Activated T-helper 2 cell treated with anti-CD3 and anti-CD28 coated beads, Interferon-gamma antibody, Interleukin-2, Interleukin-4, amounts not matched to agents 10 μg/mL and 5 μg/mL and 100 μg/mL, durations not matched to agents 14 hours and 24 hours and 36 hours (primary cell): ENCODE measurements at regions not wholly inside any gene's neighbourhood (a gene's known extent, or its start where the extent isn't known, plus 50 kb on each side); places are given as distances from the start of the nearest gene placed in this dataset.
"Not testable (repeated sequence)": the region's sequence is repeated elsewhere in the genome, so short reads cannot be mapped to it uniquely, and the experiment has no call there.

ENCODE experiments used
- DNase-seq: peaks from one replicate; pipeline ENCODE4 v3.0.0; 2021; ENCODE audit warnings: low spot score
- H3K27ac Mint-ChIP-seq: one replicate; pipeline ENCODE4 v1.8.0; 2021; ENCODE audit warnings: mixed read lengths
- H3K27me3 Mint-ChIP-seq: one replicate; pipeline ENCODE4 v1.8.0; 2021; ENCODE audit warnings: low read depth, mixed read lengths
- H3K36me3 Mint-ChIP-seq: one replicate; pipeline ENCODE4 v1.8.0; 2021; ENCODE audit warnings: low read depth, mixed read lengths
- H3K4me1 Mint-ChIP-seq: one replicate; pipeline ENCODE4 v1.8.0; 2021; ENCODE audit warnings: low read depth, mixed read lengths
- H3K4me3 Mint-ChIP-seq: one replicate; pipeline ENCODE4 v1.8.0; 2021; ENCODE audit warnings: low read depth, mild to moderate bottlenecking, moderate library complexity, mixed read lengths
- H3K9me3 Mint-ChIP-seq: one replicate; pipeline ENCODE4 v1.8.0; 2021; ENCODE audit warnings: mixed read lengths
- intact Hi-C: fragments of 100-400 bp; cut with micrococcal nuclease; formaldehyde crosslinking; loops from one replicate; pipeline ENCODE4 v1.15.1; 2023

- intact Hi-C loops: no loop called here
- H3K27me3 Mint-ChIP-seq: no peaks in the 10 kb centered on the region
- no peaks in the 10 kb centered on the region for H3K4me1 Mint-ChIP-seq
- H3K4me3 Mint-ChIP-seq: no peak overlapping the region
- DNase-seq: no peak
- no peaks in the 10 kb centered on the region for H3K36me3 Mint-ChIP-seq
- H3K27ac Mint-ChIP-seq: no peak overlapping the region
- H3K9me3 Mint-ChIP-seq: peaks cover 29% of the 10 kb centered on the region
Observed at GRCh38 chr3:80998022-80998421, 763.4 kb downstream of the GBE1 start.

GRCh38 chr3:80997622-80998021, 763.8 kb downstream of the GBE1 start:
- H3K4me1 Mint-ChIP-seq: no peaks in the 10 kb centered on the region
- H3K9me3 Mint-ChIP-seq: peaks cover 33% of the 10 kb centered on the region
- no peak for DNase-seq
- H3K4me3 Mint-ChIP-seq: no peak overlapping the region
- intact Hi-C loops: no loop called here
- H3K27ac Mint-ChIP-seq: no peak overlapping the region
- H3K36me3 Mint-ChIP-seq: no peaks in the 10 kb centered on the region
- H3K27me3 Mint-ChIP-seq: no peaks in the 10 kb centered on the region

DNA sequence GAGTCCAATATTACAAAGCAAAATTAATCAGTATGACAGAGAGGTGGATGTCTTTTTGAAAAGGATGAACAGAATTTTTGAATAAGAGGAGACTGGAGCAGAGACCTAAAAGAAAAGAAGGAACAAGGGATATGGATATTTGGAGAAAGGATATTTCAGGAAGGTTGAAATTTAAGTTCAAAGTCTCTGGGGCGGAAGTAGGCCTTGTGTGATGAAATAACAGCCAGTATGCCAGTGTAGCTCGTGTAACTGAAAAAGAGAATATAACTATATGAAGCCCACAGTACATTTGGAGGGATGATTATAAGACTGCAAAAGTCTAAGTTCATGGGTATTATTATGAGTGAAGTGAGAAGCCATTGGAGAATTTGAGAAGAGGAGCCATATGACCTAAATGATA, 766.7 kb downstream of the GBE1 start:
- H3K9me3 Mint-ChIP-seq: peaks cover 42% of the 10 kb centered on the region
- H3K27ac Mint-ChIP-seq: no peak overlapping the region
- intact Hi-C loops: no loop called here
- no peaks in the 10 kb centered on the region for H3K4me1 Mint-ChIP-seq
- H3K27me3 Mint-ChIP-seq: no peaks in the 10 kb centered on the region
- DNase-seq: no peak
- H3K36me3 Mint-ChIP-seq: no peaks in the 10 kb centered on the region
- no peak overlapping the region for H3K4me3 Mint-ChIP-seq

DNA sequence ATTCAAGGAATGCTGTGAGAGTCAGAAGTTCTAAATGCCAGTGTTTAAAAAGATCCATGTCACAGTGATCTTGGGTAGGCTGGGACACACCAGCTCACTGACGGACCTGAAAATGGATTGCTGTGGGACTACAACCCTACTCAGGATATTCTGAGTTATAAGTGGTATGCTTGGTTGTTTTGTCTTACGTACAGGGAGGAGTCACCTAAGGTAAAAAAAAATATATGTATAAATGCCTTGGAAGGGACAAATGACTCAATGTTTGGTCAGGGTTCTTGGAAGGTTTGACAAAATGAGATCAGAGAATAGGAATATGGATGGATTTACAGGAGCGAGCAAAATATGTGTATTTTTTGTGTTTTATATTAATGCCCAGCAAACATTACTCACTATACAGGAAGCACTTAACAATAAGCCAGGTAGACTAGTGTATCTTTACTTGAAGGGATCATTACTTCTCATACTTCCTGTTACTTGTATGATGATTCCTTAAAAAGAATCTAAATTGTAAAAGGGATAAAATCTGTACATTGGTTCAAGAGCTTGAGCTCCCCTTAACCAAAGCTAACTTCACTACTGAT, 767.3 kb downstream of the GBE1 start:
- no peak for DNase-seq
- H3K4me1 Mint-ChIP-seq: no peaks in the 10 kb centered on the region
- H3K36me3 Mint-ChIP-seq: no peaks in the 10 kb centered on the region
- H3K4me3 Mint-ChIP-seq: no peak overlapping the region
- H3K9me3 Mint-ChIP-seq: peaks cover 41% of the 10 kb centered on the region
- no peaks in the 10 kb centered on the region for H3K27me3 Mint-ChIP-seq
- intact Hi-C loops: no loop called here
- H3K27ac Mint-ChIP-seq: no peak overlapping the region

GRCh38 chr3:80993241-80993945, 768.1 kb downstream of the GBE1 start:
- DNase-seq: no peak
- intact Hi-C loops: no loop called here

DNA sequence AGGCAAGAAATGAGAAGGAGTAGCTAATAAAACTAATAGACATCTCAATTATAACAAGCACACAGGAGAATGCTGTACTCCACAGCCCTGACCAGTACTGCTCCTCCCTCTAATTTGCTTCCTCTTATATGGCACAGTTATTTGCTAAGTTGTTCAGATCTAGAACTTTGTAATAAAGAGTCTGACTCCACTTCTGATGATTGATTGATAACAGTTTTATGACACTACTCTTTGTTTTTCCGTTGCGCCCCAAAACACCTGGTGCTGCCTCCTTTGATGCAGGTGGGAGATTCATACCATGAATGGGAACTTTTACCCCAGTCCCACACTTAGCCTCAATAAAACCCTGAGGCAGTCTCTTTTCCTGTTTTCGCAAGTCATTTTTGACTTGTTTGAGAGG, 777.7 kb downstream of the GBE1 start:
- no peak for DNase-seq
- no peaks in the 10 kb centered on the region for H3K36me3 Mint-ChIP-seq
- no peaks in the 10 kb centered on the region for H3K27me3 Mint-ChIP-seq
- no peak overlapping the region for H3K27ac Mint-ChIP-seq
- intact Hi-C loops: no loop called here
- no peaks in the 10 kb centered on the region for H3K4me1 Mint-ChIP-seq
- no peak overlapping the region for H3K4me3 Mint-ChIP-seq
- peaks cover 43% of the 10 kb centered on the region for H3K9me3 Mint-ChIP-seq

More at GRCh38 chr3:80993241-80993945, 768.1 kb downstream of the GBE1 start:
- Mint-ChIP-seq H3K9me3 (peaks cover 41% of the 10 kb centered on the region), H3K27ac (no peak overlapping the region), H3K4me3 (no peak overlapping the region), H3K27me3 (no peaks in the 10 kb centered on the region), H3K4me1 (no peaks in the 10 kb centered on the region), H3K36me3 (no peaks in the 10 kb centered on the region)

DNA sequence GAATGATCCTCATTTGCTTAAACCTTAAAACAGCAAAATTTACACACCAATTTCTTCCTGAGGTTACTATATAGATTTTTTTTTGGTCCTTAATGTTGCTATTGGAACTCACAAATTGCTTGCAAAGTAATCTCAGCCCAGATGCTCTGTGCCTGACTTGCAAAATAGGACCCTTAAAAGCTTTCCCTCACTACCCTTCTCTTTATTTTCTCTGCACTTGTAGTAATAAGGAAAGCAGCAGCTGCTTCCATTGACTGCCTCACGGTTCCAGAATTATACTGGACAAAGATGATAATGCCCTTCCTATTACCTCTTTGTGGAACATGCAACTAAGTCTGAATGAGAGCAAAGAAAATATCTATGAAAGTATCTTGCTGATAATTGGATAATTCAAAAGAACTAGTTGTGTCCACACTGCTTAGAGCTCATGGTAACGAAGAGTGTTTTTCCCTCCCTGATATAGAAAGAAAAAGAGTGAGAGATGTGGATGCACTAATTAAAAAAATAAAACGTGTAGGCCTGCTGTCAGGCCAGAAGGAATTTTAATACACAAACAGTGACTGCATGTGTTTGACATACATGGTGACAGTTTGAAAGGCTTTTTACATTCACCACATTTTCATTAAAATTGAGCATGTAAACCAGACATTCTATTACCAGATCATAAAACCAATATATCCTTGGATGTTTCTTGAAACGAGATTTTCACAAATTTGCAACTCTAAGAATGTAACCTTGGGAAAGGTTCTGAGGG, 783.1 kb downstream of the GBE1 start:
- Mint-ChIP-seq H3K36me3 (no peaks in the 10 kb centered on the region), H3K27ac (no peak overlapping the region), H3K27me3 (no peaks in the 10 kb centered on the region), H3K4me1 (no peaks in the 10 kb centered on the region), H3K4me3 (no peak overlapping the region), H3K9me3 (peaks cover 30% of the 10 kb centered on the region)
- no peak for DNase-seq
- intact Hi-C loops: no loop called here

DNA sequence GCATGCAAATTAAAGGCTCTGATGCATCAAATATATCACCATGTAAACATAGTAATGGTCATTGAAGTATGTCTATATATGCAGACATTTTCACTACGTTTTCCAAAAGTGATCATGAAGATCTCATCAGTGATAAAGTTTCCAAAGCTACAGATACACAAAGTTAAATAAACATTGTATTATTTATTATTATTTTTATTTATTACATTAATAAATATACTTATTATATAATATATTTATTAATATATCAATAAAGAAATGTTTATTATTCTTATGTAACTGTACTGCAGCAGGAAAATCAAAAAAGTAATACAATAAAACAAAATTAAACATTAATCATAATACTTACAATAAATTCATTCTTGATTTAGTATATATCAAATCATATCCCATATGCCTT, 791.2 kb downstream of the GBE1 start:
- Mint-ChIP-seq H3K4me3 (no peak overlapping the region), H3K36me3 (no peaks in the 10 kb centered on the region), H3K27ac (no peak overlapping the region), H3K4me1 (no peaks in the 10 kb centered on the region), H3K9me3 (peaks cover 16% of the 10 kb centered on the region), H3K27me3 (no peaks in the 10 kb centered on the region)
- DNase-seq: no peak
- intact Hi-C loops: no loop called here

DNA sequence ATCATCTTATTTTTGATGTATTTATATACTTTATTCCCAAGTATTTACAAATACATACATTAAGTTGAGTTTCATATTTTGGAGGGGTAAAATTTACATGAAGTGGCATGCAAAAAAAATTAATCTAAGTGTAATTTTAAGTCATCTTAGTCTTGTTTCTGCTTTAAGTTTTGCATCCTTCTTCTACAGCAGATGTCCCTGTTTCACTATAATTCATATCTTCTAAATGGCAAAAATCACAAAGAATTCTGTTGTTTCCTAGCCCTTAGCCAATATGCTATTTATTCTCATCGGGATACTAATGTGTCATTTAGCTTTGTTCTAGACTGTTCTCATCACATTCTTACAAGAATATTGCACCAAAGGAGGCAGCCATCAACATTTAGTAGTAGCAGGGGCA, 831.9 kb downstream of the GBE1 start:
- H3K27ac Mint-ChIP-seq: no peak overlapping the region
- H3K4me1 Mint-ChIP-seq: no peaks in the 10 kb centered on the region
- intact Hi-C loops: no loop called here
- H3K4me3 Mint-ChIP-seq: no peak overlapping the region
- no peaks in the 10 kb centered on the region for H3K36me3 Mint-ChIP-seq
- peaks cover 24% of the 10 kb centered on the region for H3K9me3 Mint-ChIP-seq
- no peaks in the 10 kb centered on the region for H3K27me3 Mint-ChIP-seq
- no peak for DNase-seq

DNA sequence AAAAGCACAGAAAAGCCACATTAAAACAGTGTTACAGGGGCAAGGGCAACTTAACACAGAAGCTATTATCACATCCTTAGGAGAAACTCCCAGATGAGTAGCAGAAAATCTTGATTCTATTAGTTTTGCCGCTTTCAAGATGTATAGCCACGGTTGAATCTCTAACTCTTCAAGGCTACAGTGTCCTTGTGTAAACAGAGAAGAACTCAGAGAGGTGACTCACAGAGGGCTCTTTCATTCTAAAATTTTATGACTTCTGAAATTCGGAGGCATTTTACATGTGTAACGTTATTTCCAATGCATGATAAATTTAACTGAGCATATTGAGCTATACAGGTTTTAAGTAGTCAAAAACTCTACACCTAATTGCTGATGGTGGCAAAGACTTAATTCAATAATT, 846.6 kb downstream of the GBE1 start:
- DNase-seq: no peak
- H3K27ac Mint-ChIP-seq: no peak overlapping the region
- H3K4me1 Mint-ChIP-seq: no peaks in the 10 kb centered on the region
- no peaks in the 10 kb centered on the region for H3K27me3 Mint-ChIP-seq
- H3K4me3 Mint-ChIP-seq: no peak overlapping the region
- H3K9me3 Mint-ChIP-seq: peaks cover 7% of the 10 kb centered on the region
- intact Hi-C loops: no loop called here
- H3K36me3 Mint-ChIP-seq: no peaks in the 10 kb centered on the region

- no peaks in the 10 kb centered on the region for H3K27me3 Mint-ChIP-seq
- no peaks in the 10 kb centered on the region for H3K4me1 Mint-ChIP-seq
- H3K4me3 Mint-ChIP-seq: no peak overlapping the region
- intact Hi-C loops: no loop called here
- H3K36me3 Mint-ChIP-seq: no peaks in the 10 kb centered on the region
- H3K9me3 Mint-ChIP-seq: peaks cover 31% of the 10 kb centered on the region
- no peak for DNase-seq
- no peak overlapping the region for H3K27ac Mint-ChIP-seq
Observed at GRCh38 chr3:80898211-80898610, 863.2 kb downstream of the GBE1 start.

GRCh38 chr3:80897005-80897404, 864.4 kb downstream of the GBE1 start:
- DNase-seq, H3K27me3 Mint-ChIP-seq, intact Hi-C loops, H3K36me3 Mint-ChIP-seq, H3K4me3 Mint-ChIP-seq, H3K27ac Mint-ChIP-seq, H3K4me1 Mint-ChIP-seq: not testable (repeated sequence)
- H3K9me3 Mint-ChIP-seq: peaks cover 26% of the 10 kb centered on the region

GRCh38 chr3:80890571-80890970, 870.9 kb downstream of the GBE1 start:
- Mint-ChIP-seq H3K9me3 (peaks cover 44% of the 10 kb centered on the region), H3K36me3 (no peaks in the 10 kb centered on the region), H3K4me1 (no peaks in the 10 kb centered on the region), H3K27ac (no peak overlapping the region), H3K4me3 (no peak overlapping the region), H3K27me3 (no peaks in the 10 kb centered on the region)
- DNase-seq: no peak
- intact Hi-C loops: no loop called here
